ENCODE measurements at regions not wholly inside any gene's neighbourhood (a gene's known extent, or its start where the extent isn't known, plus 50 kb on each side); places are given as distances from the start of the nearest gene placed in this dataset.

GRCh38 chr2:16285813-16286510, 345.6 kb downstream of the MYCN start:
- ChIA-PET POLR2A (no interaction called here), CTCF (interaction anchor here (0.9 to 1.7 kb wide), 4 partner anchors 8 to 304 kb away, joined by 3 to 6 read pairs (median 3); no protein-coding TSS in a partner anchor)
- Histone ChIP-seq H3K9me3 (ENCODE audit: control extremely low read depth in 1 of 5, control insufficient read depth in 4 of 5, insufficient read depth in 2 of 5, low read depth in 1 of 5, low read length in 4 of 5) (no peaks in the 10 kb centered on the region), H3K4me3 (ENCODE audit: control insufficient read depth in 1 of 7, extremely low read depth in 1 of 7, insufficient read depth in 4 of 7, low read depth in 2 of 7, low read length in 6 of 7) (no peak overlapping the region), H3K4me1 (ENCODE audit: control extremely low read depth in 1 of 4, control insufficient read depth in 4 of 4, insufficient read depth in 4 of 4, low read length in 3 of 4) (peaks cover 0 to 30% (median 19%) of the 10 kb centered on the region in 4 experiments), H3K27me3 (replicated peaks in 2 of 5; ENCODE audit: control insufficient read depth in 4 of 5, insufficient read depth in 5 of 5, low read length in 4 of 5) (no peaks in the 10 kb centered on the region), H3K27ac (ENCODE audit: insufficient read depth in 1 of 2, low read depth in 1 of 2, low read length in 2 of 2, poor library complexity in 1 of 2, severe bottlenecking in 2 of 2) (peak overlapping the region in 1 of 2 experiments; percentile 12), H3K36me3 (ENCODE audit: control insufficient read depth in 4 of 4, insufficient read depth in 4 of 4, low read length in 3 of 4) (no peaks in the 10 kb centered on the region)
- DNase-seq = peak in 2 of 3 donors; percentile 30 to 33
- WGBS (ENCODE audit: insufficient coverage) = 58% methylated on average over 6 of the region's 7 CpGs

DNA sequence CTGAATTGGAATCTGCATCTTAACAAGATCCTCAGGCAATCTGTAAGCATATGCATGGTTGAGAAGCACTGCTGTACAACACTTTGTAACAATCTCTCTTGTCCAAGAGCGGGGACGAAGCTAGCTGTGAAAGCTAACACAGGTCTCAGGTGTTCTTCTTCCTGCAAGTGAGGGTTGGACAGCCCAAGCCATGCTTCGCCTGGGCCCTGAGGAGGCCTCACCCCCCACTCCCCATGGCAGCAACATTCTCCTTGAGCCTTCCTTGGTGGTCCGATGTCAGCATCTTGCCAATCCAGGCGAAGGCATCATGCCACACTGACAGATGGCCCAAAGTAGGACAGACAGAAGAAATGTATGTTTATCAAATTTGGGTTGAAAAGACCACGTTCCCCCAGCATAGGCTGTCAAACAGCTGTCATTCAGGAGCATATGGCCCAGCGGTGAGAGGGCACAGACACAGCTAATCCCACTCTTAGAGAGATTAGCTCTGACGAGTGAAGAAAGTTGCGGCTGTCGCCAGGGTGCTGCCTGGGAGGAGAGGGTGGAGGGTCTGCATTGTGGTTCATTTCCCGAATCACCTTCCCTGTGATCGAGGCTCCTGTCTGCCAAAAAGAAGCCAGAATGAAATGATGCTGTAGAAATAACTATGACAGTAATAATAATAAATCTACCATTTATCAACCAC, 344.7 kb downstream of the MYCN start:
- Histone ChIP-seq H3K36me3 (ENCODE audit: control insufficient read depth in 4 of 4, insufficient read depth in 4 of 4, low read length in 3 of 4) (no peaks in the 10 kb centered on the region), H3K27me3 (replicated peaks in 2 of 5; ENCODE audit: control insufficient read depth in 4 of 5, insufficient read depth in 5 of 5, low read length in 4 of 5) (no peaks in the 10 kb centered on the region), H3K27ac (ENCODE audit: insufficient read depth in 1 of 2, low read depth in 1 of 2, low read length in 2 of 2, poor library complexity in 1 of 2, severe bottlenecking in 2 of 2) (no peak overlapping the region), H3K4me1 (ENCODE audit: control extremely low read depth in 1 of 4, control insufficient read depth in 4 of 4, insufficient read depth in 4 of 4, low read length in 3 of 4) (peaks cover 0 to 31% (median 21%) of the 10 kb centered on the region in 4 experiments), H3K9me3 (ENCODE audit: control extremely low read depth in 1 of 5, control insufficient read depth in 4 of 5, insufficient read depth in 2 of 5, low read depth in 1 of 5, low read length in 4 of 5) (no peaks in the 10 kb centered on the region), H3K4me3 (ENCODE audit: control insufficient read depth in 1 of 7, extremely low read depth in 1 of 7, insufficient read depth in 4 of 7, low read depth in 2 of 7, low read length in 6 of 7) (no peak overlapping the region)
- ChIA-PET CTCF (interaction anchor here (0.9 to 5.0 kb wide), 7 partner anchors 9 to 345 kb away, joined by 3 to 26 read pairs (median 4); partner anchors contain the start of gene MYCN), POLR2A (interaction anchor here (0.7 kb wide), 1 partner anchor 155 kb away, joined by 3 read pairs; no protein-coding TSS in a partner anchor)
- no peak for DNase-seq
- 96% methylated on average over 10 of the region's 12 CpGs for WGBS (ENCODE audit: insufficient coverage)

DNA sequence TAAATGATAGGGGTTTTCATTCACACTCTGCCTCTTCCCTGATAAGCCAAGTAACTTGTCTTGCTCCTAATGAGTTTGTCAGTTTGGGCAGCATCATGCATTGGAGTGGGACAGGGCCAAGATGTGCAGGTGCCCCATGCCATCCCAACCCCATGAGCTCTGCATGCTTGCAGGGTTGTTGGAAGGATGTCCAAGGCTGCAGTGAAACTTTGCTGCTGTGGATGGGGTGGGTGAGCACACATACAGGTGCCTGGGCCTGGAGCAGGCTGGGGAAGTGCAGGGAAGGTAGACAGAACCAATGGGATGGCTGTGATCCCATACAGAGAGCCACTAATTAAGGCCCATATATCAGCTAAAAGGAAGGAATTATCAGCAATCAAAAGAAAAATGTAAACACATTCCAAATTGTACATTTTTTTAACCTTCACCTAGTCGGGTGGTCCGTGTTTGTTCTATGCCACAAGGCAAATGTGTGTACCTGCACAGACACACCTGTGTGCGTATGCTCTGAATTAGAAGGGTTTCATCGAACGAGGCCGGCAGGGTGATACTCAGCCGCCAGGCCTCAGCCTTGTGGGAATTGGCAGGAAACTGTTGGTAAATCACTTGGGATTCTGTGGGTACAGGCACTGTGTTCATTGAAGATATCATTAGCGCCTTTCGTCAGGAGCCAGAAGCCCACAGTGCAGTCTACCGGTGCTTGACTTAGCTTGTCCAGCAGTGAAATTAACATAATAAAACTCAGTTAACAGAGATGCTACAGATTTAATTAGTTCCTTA, 342.9 kb downstream of the MYCN start:
- WGBS (ENCODE audit: insufficient coverage) = 68% methylated on average over 8 of the region's 10 CpGs
- DNase-seq = no peak

GRCh38 chr2:16282511-16282910, 342.2 kb downstream of the MYCN start:
- ChIA-PET POLR2A (no interaction called here), CTCF (interaction anchor here (0.7 to 5.0 kb wide), 24 partner anchors 8 to 342 kb away, joined by 3 to 26 read pairs (median 4); partner anchors contain the start of gene MYCN)
- no peak for DNase-seq
- no peaks in the 10 kb centered on the region for H3K9me3 ChIP-seq (ENCODE audit: control extremely low read depth in 1 of 5, control insufficient read depth in 4 of 5, insufficient read depth in 2 of 5, low read depth in 1 of 5, low read length in 4 of 5)
- H3K27me3 ChIP-seq (replicated peaks in 2 of 5; ENCODE audit: control insufficient read depth in 4 of 5, insufficient read depth in 5 of 5, low read length in 4 of 5) = no peaks in the 10 kb centered on the region
- 86% methylated on average over 2 of the region's 2 CpGs for WGBS (ENCODE audit: insufficient coverage)
- no peak overlapping the region for H3K27ac ChIP-seq (ENCODE audit: insufficient read depth in 1 of 2, low read depth in 1 of 2, low read length in 2 of 2, poor library complexity in 1 of 2, severe bottlenecking in 2 of 2)
- no peaks in the 10 kb centered on the region for H3K36me3 ChIP-seq (ENCODE audit: control insufficient read depth in 4 of 4, insufficient read depth in 4 of 4, low read length in 3 of 4)
- peaks cover 0 to 31% (median 21%) of the 10 kb centered on the region in 4 experiments for H3K4me1 ChIP-seq (ENCODE audit: control extremely low read depth in 1 of 4, control insufficient read depth in 4 of 4, insufficient read depth in 4 of 4, low read length in 3 of 4)
- H3K4me3 ChIP-seq (ENCODE audit: control insufficient read depth in 1 of 7, extremely low read depth in 1 of 7, insufficient read depth in 4 of 7, low read depth in 2 of 7, low read length in 6 of 7) = peak overlapping the region in 1 of 7 experiments; percentile 54

More for the DNA sequence above, 342.9 kb downstream of the MYCN start:
- Histone ChIP-seq H3K27ac (ENCODE audit: insufficient read depth in 1 of 2, low read depth in 1 of 2, low read length in 2 of 2, poor library complexity in 1 of 2, severe bottlenecking in 2 of 2) (no peak overlapping the region), H3K4me3 (ENCODE audit: control insufficient read depth in 1 of 7, extremely low read depth in 1 of 7, insufficient read depth in 4 of 7, low read depth in 2 of 7, low read length in 6 of 7) (no peak overlapping the region), H3K9me3 (ENCODE audit: control extremely low read depth in 1 of 5, control insufficient read depth in 4 of 5, insufficient read depth in 2 of 5, low read depth in 1 of 5, low read length in 4 of 5) (no peaks in the 10 kb centered on the region), H3K4me1 (ENCODE audit: control extremely low read depth in 1 of 4, control insufficient read depth in 4 of 4, insufficient read depth in 4 of 4, low read length in 3 of 4) (peaks cover 0 to 31% (median 21%) of the 10 kb centered on the region in 4 experiments), H3K36me3 (ENCODE audit: control insufficient read depth in 4 of 4, insufficient read depth in 4 of 4, low read length in 3 of 4) (no peaks in the 10 kb centered on the region), H3K27me3 (replicated peaks in 2 of 5; ENCODE audit: control insufficient read depth in 4 of 5, insufficient read depth in 5 of 5, low read length in 4 of 5) (no peaks in the 10 kb centered on the region)
- POLR2A ChIA-PET = no interaction called here
- CTCF ChIA-PET = interaction anchor here (0.7 to 5.0 kb wide), 14 partner anchors 8 to 343 kb away, joined by 3 to 26 read pairs (median 6); partner anchors contain the start of gene MYCN

- CTCF ChIA-PET = interaction anchor here (0.7 to 5.0 kb wide), 23 partner anchors 9 to 341 kb away, joined by 3 to 26 read pairs (median 5); partner anchors contain the start of gene MYCN
Observed at GRCh38 chr2:16281451-16282335, 341.3 kb downstream of the MYCN start.

DNA sequence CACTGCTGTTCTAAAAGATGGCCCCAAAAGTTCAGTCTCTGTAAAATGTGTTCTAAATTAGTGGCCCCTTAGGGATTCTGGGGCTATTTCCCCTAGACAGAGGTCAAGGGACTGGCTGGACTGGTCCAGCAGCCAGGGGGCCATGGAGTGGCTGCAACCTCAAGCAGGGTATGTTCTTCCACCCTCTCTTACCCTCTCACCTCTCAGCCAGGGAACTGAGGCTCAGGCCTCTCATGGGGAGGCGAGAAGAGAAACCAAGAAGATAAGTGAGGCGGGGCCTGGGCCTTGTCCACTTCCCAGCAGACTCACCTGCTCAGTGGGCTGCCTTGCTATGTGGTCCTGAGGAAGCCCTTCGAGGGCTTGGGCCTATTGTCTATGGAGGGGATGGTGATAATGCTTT, 339.7 kb downstream of the MYCN start:
- ChIA-PET CTCF (interaction anchor here (1.0 to 5.0 kb wide), 4 partner anchors 8 to 340 kb away, joined by 3 to 26 read pairs (median 16); partner anchors contain the start of gene MYCN), POLR2A (interaction anchor here (0.9 kb wide), 1 partner anchor 8 kb away, joined by 3 read pairs; no protein-coding TSS in a partner anchor)
- no CpG with 5 or more reads among the region's 3 CpGs for WGBS (ENCODE audit: insufficient coverage)
- Histone ChIP-seq H3K27ac (ENCODE audit: insufficient read depth in 1 of 2, low read depth in 1 of 2, low read length in 2 of 2, poor library complexity in 1 of 2, severe bottlenecking in 2 of 2) (no peak overlapping the region), H3K9me3 (ENCODE audit: control extremely low read depth in 1 of 5, control insufficient read depth in 4 of 5, insufficient read depth in 2 of 5, low read depth in 1 of 5, low read length in 4 of 5) (no peaks in the 10 kb centered on the region), H3K4me1 (ENCODE audit: control extremely low read depth in 1 of 4, control insufficient read depth in 4 of 4, insufficient read depth in 4 of 4, low read length in 3 of 4) (peaks cover 0 to 18% (median 9%) of the 10 kb centered on the region in 4 experiments), H3K4me3 (ENCODE audit: control insufficient read depth in 1 of 7, extremely low read depth in 1 of 7, insufficient read depth in 4 of 7, low read depth in 2 of 7, low read length in 6 of 7) (no peak overlapping the region), H3K27me3 (replicated peaks in 2 of 5; ENCODE audit: control insufficient read depth in 4 of 5, insufficient read depth in 5 of 5, low read length in 4 of 5) (no peaks in the 10 kb centered on the region), H3K36me3 (ENCODE audit: control insufficient read depth in 4 of 4, insufficient read depth in 4 of 4, low read length in 3 of 4) (no peaks in the 10 kb centered on the region)
- no peak for DNase-seq

More at GRCh38 chr2:16281451-16282335, 341.3 kb downstream of the MYCN start:
- H3K36me3 ChIP-seq (ENCODE audit: control insufficient read depth in 4 of 4, insufficient read depth in 4 of 4, low read length in 3 of 4) = no peaks in the 10 kb centered on the region
- no peaks in the 10 kb centered on the region for H3K27me3 ChIP-seq (replicated peaks in 2 of 5; ENCODE audit: control insufficient read depth in 4 of 5, insufficient read depth in 5 of 5, low read length in 4 of 5)
- POLR2A ChIA-PET = no interaction called here
- H3K4me3 ChIP-seq (ENCODE audit: control insufficient read depth in 1 of 7, extremely low read depth in 1 of 7, insufficient read depth in 4 of 7, low read depth in 2 of 7, low read length in 6 of 7) = peak overlapping the region in 3 of 7 experiments; percentile 9 to 54 (median 27)
- WGBS (ENCODE audit: insufficient coverage) = 66% methylated on average over 20 of the region's 20 CpGs
- H3K27ac ChIP-seq (ENCODE audit: insufficient read depth in 1 of 2, low read depth in 1 of 2, low read length in 2 of 2, poor library complexity in 1 of 2, severe bottlenecking in 2 of 2) = no peak overlapping the region
- peaks cover 0 to 29% (median 21%) of the 10 kb centered on the region in 4 experiments for H3K4me1 ChIP-seq (ENCODE audit: control extremely low read depth in 1 of 4, control insufficient read depth in 4 of 4, insufficient read depth in 4 of 4, low read length in 3 of 4)
- DNase-seq = peak; percentile 59 to 72 (median 71)
- no peaks in the 10 kb centered on the region for H3K9me3 ChIP-seq (ENCODE audit: control extremely low read depth in 1 of 5, control insufficient read depth in 4 of 5, insufficient read depth in 2 of 5, low read depth in 1 of 5, low read length in 4 of 5)

Data from common myeloid progenitor, CD34-positive (primary cell).